ENCODE measurements at regions not wholly inside any gene's neighbourhood (a gene's known extent, or its start where the extent isn't known, plus 50 kb on each side); places are given as distances from the start of the nearest gene placed in this dataset.
"Not testable (repeated sequence)": the region's sequence is repeated elsewhere in the genome, so short reads cannot be mapped to it uniquely, and the experiment has no call there.

DNA sequence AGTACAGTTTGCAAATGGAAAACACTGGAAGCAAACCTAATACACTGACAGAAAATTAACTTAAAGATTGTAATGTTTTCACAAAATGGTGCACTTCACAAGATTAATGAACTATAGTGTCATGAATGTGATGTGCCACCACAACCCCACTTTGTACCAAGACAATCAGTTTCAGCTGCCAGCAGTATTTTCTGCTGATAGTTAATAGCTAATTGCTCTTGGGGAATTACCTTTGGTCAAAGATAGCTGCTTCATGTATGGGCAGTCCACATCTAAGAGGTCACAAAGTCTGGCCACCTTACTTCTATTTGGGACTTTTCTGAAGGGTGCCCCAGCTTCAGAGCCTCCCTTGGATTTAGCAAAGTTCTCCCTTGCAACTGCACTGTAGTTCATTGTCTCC, 254.0 kb downstream of the CALCRL start:
- no peak for DNase-seq (ENCODE audit: low spot score, unreplicated experiment)
- no peak overlapping the region for H3K4me3 Mint-ChIP-seq (ENCODE audit: low read depth)
- no peaks in the 10 kb centered on the region for H3K9me3 Mint-ChIP-seq (ENCODE audit: low read depth)
- TF ChIP-seq, protein P1, sequence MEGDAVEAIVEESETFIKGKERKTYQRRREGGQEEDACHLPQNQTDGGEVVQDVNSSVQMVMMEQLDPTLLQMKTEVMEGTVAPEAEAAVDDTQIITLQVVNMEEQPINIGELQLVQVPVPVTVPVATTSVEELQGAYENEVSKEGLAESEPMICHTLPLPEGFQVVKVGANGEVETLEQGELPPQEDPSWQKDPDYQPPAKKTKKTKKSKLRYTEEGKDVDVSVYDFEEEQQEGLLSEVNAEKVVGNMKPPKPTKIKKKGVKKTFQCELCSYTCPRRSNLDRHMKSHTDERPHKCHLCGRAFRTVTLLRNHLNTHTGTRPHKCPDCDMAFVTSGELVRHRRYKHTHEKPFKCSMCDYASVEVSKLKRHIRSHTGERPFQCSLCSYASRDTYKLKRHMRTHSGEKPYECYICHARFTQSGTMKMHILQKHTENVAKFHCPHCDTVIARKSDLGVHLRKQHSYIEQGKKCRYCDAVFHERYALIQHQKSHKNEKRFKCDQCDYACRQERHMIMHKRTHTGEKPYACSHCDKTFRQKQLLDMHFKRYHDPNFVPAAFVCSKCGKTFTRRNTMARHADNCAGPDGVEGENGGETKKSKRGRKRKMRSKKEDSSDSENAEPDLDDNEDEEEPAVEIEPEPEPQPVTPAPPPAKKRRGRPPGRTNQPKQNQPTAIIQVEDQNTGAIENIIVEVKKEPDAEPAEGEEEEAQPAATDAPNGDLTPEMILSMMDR (IDR thresholded peaks at IDR 0.05; ENCODE audit: unreplicated experiment), result no peak
- H3K36me3 Mint-ChIP-seq (ENCODE audit: insufficient read depth), result no peaks in the 10 kb centered on the region
- no peaks in the 10 kb centered on the region for H3K27me3 Mint-ChIP-seq
- H3K27ac Mint-ChIP-seq, result no peak overlapping the region
- no peaks in the 10 kb centered on the region for H3K4me1 Mint-ChIP-seq (ENCODE audit: low read depth)

DNA sequence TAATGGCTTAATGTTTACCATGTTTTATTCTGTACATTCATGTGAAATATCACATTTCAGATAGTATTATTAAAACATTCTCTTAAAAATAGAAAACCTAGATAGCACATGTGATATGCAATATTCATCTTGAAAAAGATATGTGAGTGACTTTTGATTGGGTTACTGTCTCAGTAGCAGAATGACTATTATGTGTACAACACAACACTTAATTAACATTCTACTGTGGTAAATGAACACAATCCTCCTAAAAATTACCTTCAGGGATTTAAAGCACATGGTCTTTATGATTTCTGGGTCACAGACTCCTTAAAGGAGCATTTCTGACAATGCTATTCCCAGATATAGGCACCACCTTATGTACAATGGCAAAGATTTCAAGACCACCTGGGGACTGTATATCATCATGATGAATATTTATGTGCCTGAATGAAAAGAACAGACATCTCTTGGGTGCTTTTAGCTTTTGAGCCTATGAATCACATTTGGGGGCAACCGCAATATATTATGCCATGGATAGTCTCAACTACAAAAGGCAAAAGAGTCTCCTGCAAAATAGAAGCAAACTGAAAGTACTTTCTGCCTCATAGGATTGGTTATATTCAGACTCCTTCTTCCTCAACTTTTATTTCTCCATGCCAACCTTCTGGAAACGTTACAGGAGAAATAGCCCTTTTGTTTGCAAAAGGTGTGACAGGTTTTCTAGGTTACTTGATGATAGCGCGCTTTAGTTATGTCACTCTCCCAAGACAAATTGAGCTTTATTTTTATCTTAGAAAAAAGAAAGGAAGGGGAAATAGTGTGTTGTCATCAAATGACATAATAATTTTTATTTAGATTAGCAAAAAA, 259.0 kb downstream of the CALCRL start:
- H3K36me3 Mint-ChIP-seq (ENCODE audit: insufficient read depth), result no peaks in the 10 kb centered on the region
- no peak for DNase-seq (ENCODE audit: low spot score, unreplicated experiment)
- H3K27ac Mint-ChIP-seq, result no peak overlapping the region
- H3K4me3 Mint-ChIP-seq (ENCODE audit: low read depth), result no peak overlapping the region
- no peaks in the 10 kb centered on the region for H3K27me3 Mint-ChIP-seq
- no peaks in the 10 kb centered on the region for H3K4me1 Mint-ChIP-seq (ENCODE audit: low read depth)
- TF ChIP-seq, protein P1 (IDR thresholded peaks at IDR 0.05; ENCODE audit: unreplicated experiment), result no peak
- no peaks in the 10 kb centered on the region for H3K9me3 Mint-ChIP-seq (ENCODE audit: low read depth)

DNA sequence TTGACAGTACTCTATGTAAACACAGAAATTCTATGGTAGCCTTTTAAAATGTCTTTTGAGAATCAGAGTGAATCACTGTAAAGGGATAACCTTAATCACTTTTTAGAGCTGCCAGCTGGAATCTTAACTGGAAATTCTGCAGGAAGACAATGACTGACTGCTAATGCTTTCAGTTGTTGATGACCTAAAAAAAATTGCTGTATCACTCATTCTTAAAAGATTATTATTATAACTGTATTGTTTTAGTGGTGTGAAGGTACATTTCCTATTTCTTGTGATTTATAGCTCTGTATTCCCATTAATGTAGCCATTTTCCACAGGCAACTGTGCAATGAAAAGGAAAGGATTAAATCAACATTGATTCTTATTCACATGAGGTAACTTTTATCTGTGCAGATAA, 260.5 kb downstream of the CALCRL start:
- Mint-ChIP-seq H3K4me3 (ENCODE audit: low read depth) (no peak overlapping the region), H3K36me3 (ENCODE audit: insufficient read depth) (no peaks in the 10 kb centered on the region), H3K27me3 (no peaks in the 10 kb centered on the region), H3K27ac (no peak overlapping the region), H3K4me1 (ENCODE audit: low read depth) (peaks cover 2% of the 10 kb centered on the region), H3K9me3 (ENCODE audit: low read depth) (peaks cover 4% of the 10 kb centered on the region)
- DNase-seq (ENCODE audit: low spot score, unreplicated experiment), result no peak
- TF ChIP-seq, protein P1 (IDR thresholded peaks at IDR 0.05; ENCODE audit: unreplicated experiment), result no peak

GRCh38 chr2:187180529-187180928, 267.5 kb downstream of the CALCRL start:
- Mint-ChIP-seq H3K4me1 (ENCODE audit: low read depth) (peaks cover 2% of the 10 kb centered on the region), H3K9me3 (ENCODE audit: low read depth) (peaks cover 8% of the 10 kb centered on the region), H3K27me3 (no peaks in the 10 kb centered on the region), H3K36me3 (ENCODE audit: insufficient read depth) (no peaks in the 10 kb centered on the region), H3K27ac (no peak overlapping the region), H3K4me3 (ENCODE audit: low read depth) (no peak overlapping the region)
- TF ChIP-seq, protein P1 (IDR thresholded peaks at IDR 0.05; ENCODE audit: unreplicated experiment), result no peak
- DNase-seq (ENCODE audit: low spot score, unreplicated experiment), result no peak

GRCh38 chr2:187178876-187179275, 269.2 kb downstream of the CALCRL start:
- not testable (repeated sequence) for H3K36me3 Mint-ChIP-seq (ENCODE audit: insufficient read depth); H3K27me3 Mint-ChIP-seq; H3K4me1 Mint-ChIP-seq (ENCODE audit: low read depth); H3K4me3 Mint-ChIP-seq (ENCODE audit: low read depth); DNase-seq (ENCODE audit: low spot score, unreplicated experiment); H3K9me3 Mint-ChIP-seq (ENCODE audit: low read depth); H3K27ac Mint-ChIP-seq

DNA sequence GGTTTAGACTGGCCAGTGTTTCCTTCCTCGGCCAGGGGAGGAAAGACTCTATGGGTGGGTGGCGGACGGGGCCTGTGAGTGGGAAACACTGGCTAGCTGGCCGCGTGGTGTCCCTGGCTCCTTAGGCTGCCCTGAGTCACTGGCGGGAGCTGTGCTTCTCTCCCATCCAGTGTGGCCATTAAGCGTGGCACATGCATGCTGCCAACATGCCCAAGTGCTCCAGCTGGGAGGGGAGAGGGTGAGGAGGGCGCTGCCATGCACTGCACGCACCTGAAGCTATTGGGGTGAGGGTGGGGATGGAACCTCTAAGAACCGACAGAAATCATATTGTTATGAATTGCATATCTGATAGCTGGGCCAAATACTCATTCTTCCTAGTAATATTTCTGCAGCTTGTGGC, 270.8 kb downstream of the CALCRL start:
- TF ChIP-seq, protein P1 (IDR thresholded peaks at IDR 0.05; ENCODE audit: unreplicated experiment), result no peak
- H3K4me3 Mint-ChIP-seq (ENCODE audit: low read depth), result no peak overlapping the region
- no peaks in the 10 kb centered on the region for H3K27me3 Mint-ChIP-seq
- no peaks in the 10 kb centered on the region for H3K4me1 Mint-ChIP-seq (ENCODE audit: low read depth)
- no peak overlapping the region for H3K27ac Mint-ChIP-seq
- no peaks in the 10 kb centered on the region for H3K36me3 Mint-ChIP-seq (ENCODE audit: insufficient read depth)
- peaks cover 3% of the 10 kb centered on the region for H3K9me3 Mint-ChIP-seq (ENCODE audit: low read depth)
- no peak for DNase-seq (ENCODE audit: low spot score, unreplicated experiment)
